Osteoblast (primary cell): ENCODE measurements at regions not wholly inside any gene's neighbourhood (a gene's known extent, or its start where the extent isn't known, plus 50 kb on each side); places are given as distances from the start of the nearest gene placed in this dataset.
A peak's percentile ranks its signal among the peaks of the same experiment; 100 is the strongest.

Experiments
- DNase-seq: peaks from one replicate; pipeline ENCODE4 v3.0.0; 2011; ENCODE audit warnings: low spot score, mixed read lengths; ENCODE audit not compliant: insufficient read length; ENCODE audit errors: missing footprints
- H2AFZ ChIP-seq: 2 replicates; pipeline ENCODE4 v1.6.0; 2011; ENCODE audit warnings: mild to moderate bottlenecking, low read length
- H3K27ac ChIP-seq: 2 replicates; pipeline ENCODE4 v1.5.1; 2011; ENCODE audit warnings: mild to moderate bottlenecking, low read depth, low read length, moderate library complexity
- H3K27me3 ChIP-seq: 2 replicates; pipeline ENCODE4 v1.6.0; 2012; ENCODE audit warnings: mild to moderate bottlenecking, control low read depth, inconsistent platforms, low read length, moderate library complexity; ENCODE audit not compliant: insufficient read depth
- H3K36me3 ChIP-seq: 2 replicates; pipeline ENCODE4 v1.5.1; 2011; ENCODE audit warnings: mild to moderate bottlenecking, low read length, control low read depth, moderate library complexity; ENCODE audit not compliant: insufficient read depth
- H3K4me1 ChIP-seq: 2 replicates; pipeline ENCODE4 v1.5.1; 2011; ENCODE audit warnings: mild to moderate bottlenecking, low read length, control low read depth, moderate library complexity; ENCODE audit not compliant: insufficient read depth
- H3K4me2 ChIP-seq: 2 replicates; pipeline ENCODE4 v1.6.0; 2011; ENCODE audit warnings: mild to moderate bottlenecking, low read length; ENCODE audit not compliant: insufficient read depth
- H3K4me3 ChIP-seq: fragments of 200-600 bp; sonication (generic); 3 replicates; pipeline ENCODE4 v1.5.1; 2012; ENCODE audit warnings: mild to moderate bottlenecking, low read length, inconsistent platforms; ENCODE audit not compliant: insufficient read depth
- H3K79me2 ChIP-seq: 2 replicates; pipeline ENCODE4 v1.6.0; 2012; ENCODE audit warnings: mild to moderate bottlenecking, low read length, control low read depth, inconsistent platforms; ENCODE audit not compliant: insufficient read depth
- H3K9me3 ChIP-seq: 2 replicates; pipeline ENCODE4 v1.5.1; 2011; ENCODE audit warnings: low read depth, low read length, control low read depth
- H4K20me1 ChIP-seq: 2 replicates; pipeline ENCODE4 v1.6.0; 2012; ENCODE audit warnings: mild to moderate bottlenecking, low read length, control low read depth; ENCODE audit not compliant: insufficient read depth
- TF ChIP-seq, protein P1 (sequence below): IDR thresholded peaks from 2 replicates; pipeline ENCODE4 v1.5.1; 2011; ENCODE audit warnings: mild to moderate bottlenecking, low read depth, low read length, moderate library complexity; ENCODE audit errors: extremely low read depth

DNA sequence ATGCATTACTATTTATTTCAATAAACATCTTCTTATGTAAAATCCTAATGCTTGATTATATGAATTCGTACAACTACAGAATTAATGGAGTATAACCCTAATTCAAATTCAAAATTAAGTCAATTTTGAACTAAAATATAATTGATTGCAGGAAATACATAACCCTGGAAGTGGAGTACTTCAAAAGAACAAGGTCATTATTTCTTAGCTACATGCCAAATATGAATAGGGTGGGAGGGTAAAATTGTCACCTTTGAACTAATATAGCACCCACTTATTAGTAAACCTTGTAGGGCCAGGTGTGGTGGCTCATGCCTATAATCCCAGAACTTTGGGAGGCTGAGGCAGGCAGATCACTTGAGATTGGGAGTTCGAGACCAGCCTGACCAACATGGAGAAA, 895.4 kb upstream of the ACVR2A start:
- H3K4me3 ChIP-seq: no peak overlapping the region
- no peak overlapping the region for H3K4me2 ChIP-seq
- H3K27me3 ChIP-seq: no peaks in the 10 kb centered on the region
- H3K79me2 ChIP-seq: no peaks in the 10 kb centered on the region
- TF ChIP-seq, protein P1, sequence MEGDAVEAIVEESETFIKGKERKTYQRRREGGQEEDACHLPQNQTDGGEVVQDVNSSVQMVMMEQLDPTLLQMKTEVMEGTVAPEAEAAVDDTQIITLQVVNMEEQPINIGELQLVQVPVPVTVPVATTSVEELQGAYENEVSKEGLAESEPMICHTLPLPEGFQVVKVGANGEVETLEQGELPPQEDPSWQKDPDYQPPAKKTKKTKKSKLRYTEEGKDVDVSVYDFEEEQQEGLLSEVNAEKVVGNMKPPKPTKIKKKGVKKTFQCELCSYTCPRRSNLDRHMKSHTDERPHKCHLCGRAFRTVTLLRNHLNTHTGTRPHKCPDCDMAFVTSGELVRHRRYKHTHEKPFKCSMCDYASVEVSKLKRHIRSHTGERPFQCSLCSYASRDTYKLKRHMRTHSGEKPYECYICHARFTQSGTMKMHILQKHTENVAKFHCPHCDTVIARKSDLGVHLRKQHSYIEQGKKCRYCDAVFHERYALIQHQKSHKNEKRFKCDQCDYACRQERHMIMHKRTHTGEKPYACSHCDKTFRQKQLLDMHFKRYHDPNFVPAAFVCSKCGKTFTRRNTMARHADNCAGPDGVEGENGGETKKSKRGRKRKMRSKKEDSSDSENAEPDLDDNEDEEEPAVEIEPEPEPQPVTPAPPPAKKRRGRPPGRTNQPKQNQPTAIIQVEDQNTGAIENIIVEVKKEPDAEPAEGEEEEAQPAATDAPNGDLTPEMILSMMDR: no peak
- H4K20me1 ChIP-seq: no peaks in the 10 kb centered on the region
- no peak overlapping the region for H3K27ac ChIP-seq
- no peaks in the 10 kb centered on the region for H3K4me1 ChIP-seq
- H2AFZ ChIP-seq: no peak overlapping the region
- H3K36me3 ChIP-seq: no peaks in the 10 kb centered on the region
- DNase-seq: no peak
- H3K9me3 ChIP-seq: no peaks in the 10 kb centered on the region

DNA sequence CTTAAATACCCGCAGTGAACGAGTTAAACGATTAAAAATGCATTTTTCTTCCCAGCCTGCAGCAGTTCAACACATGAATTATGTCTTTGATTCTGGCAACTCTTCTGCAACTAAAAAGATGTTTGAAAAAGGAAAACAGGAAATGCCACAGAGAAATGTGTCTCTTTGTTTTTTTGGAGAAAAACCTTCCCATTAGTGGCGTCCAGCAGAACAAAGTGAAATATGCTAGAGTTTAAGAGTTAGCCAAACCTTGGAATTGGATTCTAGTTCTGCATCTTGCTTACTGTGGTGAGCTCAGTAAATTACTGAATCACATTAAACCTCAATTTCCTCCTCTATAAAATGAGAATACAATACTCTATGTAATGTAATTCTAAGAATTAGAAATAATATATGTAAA, 900.2 kb upstream of the ACVR2A start:
- H3K27ac ChIP-seq: no peak overlapping the region
- H3K9me3 ChIP-seq: no peaks in the 10 kb centered on the region
- no peak overlapping the region for H3K4me3 ChIP-seq
- TF ChIP-seq, protein P1: no peak
- peak overlapping the region; percentile 24 for H2AFZ ChIP-seq
- no peaks in the 10 kb centered on the region for H4K20me1 ChIP-seq
- H3K27me3 ChIP-seq: no peaks in the 10 kb centered on the region
- no peaks in the 10 kb centered on the region for H3K79me2 ChIP-seq
- no peak for DNase-seq
- no peaks in the 10 kb centered on the region for H3K4me1 ChIP-seq
- H3K36me3 ChIP-seq: no peaks in the 10 kb centered on the region
- H3K4me2 ChIP-seq: no peak overlapping the region

GRCh38 chr2:146939991-146940685, 904.7 kb upstream of the ACVR2A start:
- Histone ChIP-seq H3K27ac (no peak overlapping the region), H3K4me1 (no peaks in the 10 kb centered on the region), H3K4me2 (peak overlapping the region; percentile 48), H4K20me1 (no peaks in the 10 kb centered on the region), H2AFZ (peak overlapping the region; percentile 23), H3K36me3 (no peaks in the 10 kb centered on the region), H3K9me3 (no peaks in the 10 kb centered on the region), H3K4me3 (peak overlapping the region; percentile 22), H3K79me2 (no peaks in the 10 kb centered on the region), H3K27me3 (no peaks in the 10 kb centered on the region)
- TF ChIP-seq, protein P1: no peak
- no peak for DNase-seq

- no peak for DNase-seq
Observed at GRCh38 chr2:146934921-146935320, 909.9 kb upstream of the ACVR2A start.

More at GRCh38 chr2:146934921-146935320, 909.9 kb upstream of the ACVR2A start:
- Histone ChIP-seq H4K20me1 (no peaks in the 10 kb centered on the region), H3K27me3 (no peaks in the 10 kb centered on the region), H3K4me3 (no peak overlapping the region), H3K27ac (no peak overlapping the region), H3K36me3 (no peaks in the 10 kb centered on the region), H3K4me1 (no peaks in the 10 kb centered on the region), H2AFZ (no peak overlapping the region), H3K4me2 (no peak overlapping the region), H3K79me2 (no peaks in the 10 kb centered on the region), H3K9me3 (no peaks in the 10 kb centered on the region)
- TF ChIP-seq, protein P1: no peak
